ENCODE measurements at regions not wholly inside any gene's neighbourhood (a gene's known extent, or its start where the extent isn't known, plus 50 kb on each side); places are given as distances from the start of the nearest gene placed in this dataset.

- H3K27me3 ChIP-seq (ENCODE audit: insufficient read depth, low read length): no peaks in the 10 kb centered on the region; the same call in 1 of the 2 replicates
- no peaks in the 10 kb centered on the region for H3K9me2 ChIP-seq (ENCODE audit: insufficient read depth)
- intact Hi-C loops (cut with micrococcal nuclease): no loop called here
- no peaks in the 10 kb centered on the region for H3K79me2 ChIP-seq (ENCODE audit: insufficient read depth, low read length)
- no peaks in the 10 kb centered on the region for H3K36me3 ChIP-seq (ENCODE audit: control insufficient read depth in 1 of 2, insufficient read depth in 2 of 2, low read length in 2 of 2)
- H3K9ac ChIP-seq (ENCODE audit: low read length): no peak overlapping the region
- H4K20me1 ChIP-seq (ENCODE audit: insufficient read depth): no peaks in the 10 kb centered on the region
- no peak overlapping the region for H3K4me3 ChIP-seq (replicated peaks in 1 of 2; ENCODE audit: low read depth in 1 of 2, low read length in 2 of 2)
- POLR2A ChIA-PET: no interaction called here
- CTCF ChIA-PET: no interaction called here
- peak overlapping the region; percentile 13; the same call in 1 of the 2 replicates for H3K4me2 ChIP-seq (ENCODE audit: low read length)
- no peak for ATAC-seq
- BruUV-seq (replicated peaks): no TSS peak
- DNase-seq (ENCODE audit: low read depth, low spot score): no peak
- peaks cover 0 to 6% of the 10 kb centered on the region in 2 experiments; a peak in 1 of 4 replicates for H3K9me3 ChIP-seq (ENCODE audit: control insufficient read depth in 1 of 2, insufficient read depth in 1 of 2, low read depth in 1 of 2, low read length in 2 of 2)
- H3K27ac ChIP-seq (ENCODE audit: low read depth, low read length): no peak overlapping the region; the same call in 1 of the 2 replicates
- peak overlapping the region; percentile 66 for H2AFZ ChIP-seq (ENCODE audit: low read depth, low read length, poor library complexity, severe bottlenecking)
- RAD21 ChIA-PET (ENCODE audit: low non-redundant PET in 1 of 2, low total read pairs in 2 of 2, uncharacterized antibody in 2 of 2, unreplicated experiment in 2 of 2): no interaction called here
- no peak for TF ChIP-seq CBX3 (IDR thresholded peaks at IDR 0.05; ENCODE audit: low read depth)
- TF ChIP-seq ZNF274 (IDR thresholded peaks at IDR 0.05; ENCODE audit: low read depth, low read length): no peak
- no peak for TF ChIP-seq ZFX (IDR thresholded peaks at IDR 0.05)
- TF ChIP-seq SP1 (IDR thresholded peaks at IDR 0.05; ENCODE audit: low read depth): no peak
- no peak for TF ChIP-seq POLR2AphosphoS5 (IDR thresholded peaks at IDR 0.05; ENCODE audit: low read depth, low read length)
- no peak for TF ChIP-seq EGR1 (IDR thresholded peaks at IDR 0.05; ENCODE audit: low read depth)
- no peak for TF ChIP-seq TCF7L2 (IDR thresholded peaks at IDR 0.05; ENCODE audit: borderline replicate concordance, extremely low read depth, insufficient read depth, insufficient read length)
- no peak for TF ChIP-seq POLR2A (IDR thresholded peaks at IDR 0.05; ENCODE audit: borderline replicate concordance, extremely low read depth, insufficient read depth, insufficient read length)
- no peak for TF ChIP-seq ELF1 (IDR thresholded peaks at IDR 0.05; ENCODE audit: borderline replicate concordance, low read depth)
- TF ChIP-seq YY1 (IDR thresholded peaks at IDR 0.05; ENCODE audit: extremely low read depth, insufficient replicate concordance, low read depth, low read length): no peak
- no peak for TF ChIP-seq JUND (IDR thresholded peaks at IDR 0.05)
- TF ChIP-seq RAD21 (IDR thresholded peaks at IDR 0.05; ENCODE audit: low read depth): no peak
- TF ChIP-seq REST (IDR thresholded peaks at IDR 0.05; ENCODE audit: low read depth): no peak
- H3K4me1 ChIP-seq (ENCODE audit: control insufficient read depth in 1 of 2, insufficient read depth in 2 of 2, low read length in 2 of 2): peaks cover 11 to 14% of the 10 kb centered on the region in 2 experiments
Observed at GRCh38 chr5:54861212-54861894, 124.0 kb downstream of the ESM1 start.

All from HCT116 (cell line).